Activated CD8-positive, alpha-beta memory T cell treated with anti-CD3 and anti-CD28 coated beads, Interleukin-2, amount 10 ng/mL, durations not matched to agents 7 days and 5 days (primary cell): ENCODE measurements at regions not wholly inside any gene's neighbourhood (a gene's known extent, or its start where the extent isn't known, plus 50 kb on each side); places are given as distances from the start of the nearest gene placed in this dataset.

Experiments used
- ATAC-seq: fragments of 150-1000 bp; cut with Tn5 transposase; one replicate; pipeline ENCODE4 v1.10.0; 2021; ENCODE audit warnings: moderate library complexity
- CTCF ChIA-PET: fragments of 350-600 bp; sonication (Branson Sonifier 250); formaldehyde crosslinking; loops from one replicate; lab custom pipeline; 2021; ENCODE audit warnings: antibody characterized with exemption; lab: Charles Lee
- DNase-seq: peaks from one replicate; pipeline ENCODE4 v3.0.0-alpha.2; 2020
- H3K27ac Mint-ChIP-seq: one replicate; pipeline ENCODE4 v1.8.0; 2021; ENCODE audit warnings: mild to moderate bottlenecking, mixed read lengths
- H3K27me3 Mint-ChIP-seq: one replicate; pipeline ENCODE4 v1.8.0; 2021; ENCODE audit warnings: mixed read lengths
- H3K36me3 Mint-ChIP-seq: one replicate; pipeline ENCODE4 v1.8.0; 2021; ENCODE audit warnings: mild to moderate bottlenecking, mixed read lengths
- H3K4me1 Mint-ChIP-seq: one replicate; pipeline ENCODE4 v1.8.0; 2021; ENCODE audit warnings: mixed read lengths
- H3K4me3 Mint-ChIP-seq: one replicate; pipeline ENCODE4 v1.8.0; 2021; ENCODE audit warnings: mild to moderate bottlenecking, moderate library complexity, mixed read lengths
- H3K9me3 Mint-ChIP-seq: one replicate; pipeline ENCODE4 v1.8.0; 2022; ENCODE audit warnings: low read depth, mixed read lengths

DNA sequence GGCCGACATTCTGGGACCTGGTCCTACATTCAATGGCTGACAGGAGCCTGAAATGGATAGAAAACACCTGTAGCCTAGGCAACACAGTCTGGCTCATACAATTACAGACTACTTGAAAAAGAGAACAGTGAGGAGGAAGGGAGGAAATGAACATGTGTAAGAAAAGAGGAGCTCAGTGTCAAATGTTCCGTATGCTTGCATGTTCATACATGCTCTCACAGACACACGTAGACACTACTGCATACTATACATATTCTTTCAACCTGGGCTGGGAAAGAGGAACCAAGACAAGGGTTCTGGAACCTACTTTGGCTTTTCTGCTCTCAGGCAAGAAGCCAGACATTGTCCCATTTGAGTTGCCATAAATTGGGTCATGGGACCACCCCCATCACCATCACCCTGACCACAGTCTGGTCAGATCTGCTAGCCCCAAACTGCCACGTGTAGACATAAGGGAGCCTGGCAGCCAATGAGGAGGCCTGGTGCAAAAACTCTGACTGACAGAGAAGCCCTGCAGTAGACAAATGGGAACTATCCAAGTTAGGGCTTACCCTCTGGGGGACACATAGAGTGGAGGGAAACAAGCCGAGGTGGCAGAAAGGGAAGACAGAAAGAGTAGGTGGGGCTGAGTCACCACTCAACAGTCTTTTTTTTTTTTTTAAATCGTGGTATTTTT lies 310.0 kb downstream of the SHQ1 start:
- CTCF ChIA-PET, result no interaction called here
- peak; percentile 33 for ATAC-seq
- peaks cover 13% of the 10 kb centered on the region for H3K4me1 Mint-ChIP-seq
- peaks cover 3% of the 10 kb centered on the region for H3K27me3 Mint-ChIP-seq
- no peak for DNase-seq
- no peak overlapping the region for H3K4me3 Mint-ChIP-seq
- H3K36me3 Mint-ChIP-seq, result peaks cover 9% of the 10 kb centered on the region
- H3K9me3 Mint-ChIP-seq, result peaks cover 7% of the 10 kb centered on the region
- H3K27ac Mint-ChIP-seq, result no peak overlapping the region

DNA sequence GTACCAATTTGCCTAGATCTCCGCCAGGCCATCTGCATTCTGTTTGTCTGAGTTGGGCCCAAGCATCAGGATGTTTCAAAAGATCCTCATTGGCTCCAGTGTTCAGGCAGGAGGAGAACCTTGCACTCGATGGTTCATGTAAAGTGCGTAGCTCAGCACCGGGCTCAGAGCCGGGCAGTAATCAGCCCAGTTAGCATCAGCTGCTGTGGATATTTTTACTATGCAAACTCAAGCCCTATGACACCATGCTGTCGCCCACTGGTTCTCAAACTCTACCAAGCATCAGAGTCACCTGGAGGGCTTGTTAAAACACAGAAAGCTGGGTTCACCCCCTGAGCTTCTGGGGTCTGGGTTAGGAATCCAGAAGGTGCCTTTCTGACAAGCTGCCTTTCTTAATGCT lies 310.8 kb downstream of the SHQ1 start:
- DNase-seq (no peak), ATAC-seq (no peak)
- Mint-ChIP-seq H3K27me3 (peaks cover 7% of the 10 kb centered on the region), H3K9me3 (peaks cover 7% of the 10 kb centered on the region), H3K4me3 (no peak overlapping the region), H3K36me3 (peaks cover 9% of the 10 kb centered on the region), H3K27ac (no peak overlapping the region), H3K4me1 (peaks cover 13% of the 10 kb centered on the region)
- CTCF ChIA-PET, result no interaction called here

DNA sequence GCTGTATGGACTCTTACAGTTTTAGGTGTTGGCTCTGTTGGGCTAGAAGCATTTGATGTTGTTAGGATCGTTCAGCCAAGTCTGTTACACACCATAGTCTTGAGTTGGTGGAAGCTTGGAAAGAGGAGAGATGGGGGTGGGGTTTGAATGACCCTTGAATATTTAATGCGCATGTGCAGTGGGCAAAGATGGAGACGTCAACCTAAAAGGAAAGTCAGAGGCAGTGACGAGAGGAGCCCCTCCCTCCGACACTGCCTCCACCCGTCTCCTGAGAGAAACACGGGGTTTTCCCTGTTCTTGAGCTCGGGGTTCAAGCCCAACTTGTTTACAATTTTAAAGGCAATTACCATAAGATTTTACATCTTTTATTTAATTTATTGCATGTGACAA lies 311.4 kb downstream of the SHQ1 start:
- H3K36me3 Mint-ChIP-seq, result peaks cover 9% of the 10 kb centered on the region
- CTCF ChIA-PET, result no interaction called here
- peaks cover 11% of the 10 kb centered on the region for H3K27me3 Mint-ChIP-seq
- peaks cover 7% of the 10 kb centered on the region for H3K9me3 Mint-ChIP-seq
- H3K4me3 Mint-ChIP-seq, result no peak overlapping the region
- no peak for ATAC-seq
- H3K4me1 Mint-ChIP-seq, result peaks cover 13% of the 10 kb centered on the region
- no peak for DNase-seq
- H3K27ac Mint-ChIP-seq, result no peak overlapping the region

DNA sequence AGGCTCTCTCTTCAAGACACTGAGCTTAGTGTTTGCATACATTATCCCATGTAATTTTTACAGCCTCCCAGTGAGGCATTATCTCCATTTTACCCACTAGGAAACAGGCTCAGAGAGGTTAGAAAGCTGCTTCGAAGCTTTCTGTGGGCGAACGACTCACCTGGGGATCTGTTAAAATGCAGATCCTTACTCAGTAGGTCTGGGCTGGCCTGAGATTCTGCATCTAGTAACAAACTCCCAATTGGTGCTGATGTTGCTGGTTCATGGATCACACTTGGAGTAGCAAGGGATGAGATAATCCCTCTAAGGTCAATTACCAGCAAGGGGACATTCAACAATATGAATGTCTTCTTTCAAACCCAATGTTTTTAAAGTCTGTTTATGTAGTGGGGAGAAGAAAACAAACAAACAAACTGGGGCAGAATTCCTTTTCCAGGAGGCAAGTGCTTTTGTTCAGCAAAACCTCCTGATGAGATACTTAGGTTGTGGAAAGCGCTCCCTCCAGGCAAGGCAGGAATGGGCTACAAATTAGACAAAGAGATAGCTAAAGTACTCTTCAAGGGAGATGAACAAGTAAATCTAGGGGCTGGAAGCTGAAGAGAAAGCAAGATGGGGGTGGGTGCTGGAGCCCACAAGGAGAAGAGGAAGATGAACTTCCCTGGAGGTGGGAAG lies 311.9 kb downstream of the SHQ1 start:
- H3K27me3 Mint-ChIP-seq, result peaks cover 11% of the 10 kb centered on the region
- peaks cover 9% of the 10 kb centered on the region for H3K36me3 Mint-ChIP-seq
- CTCF ChIA-PET, result no interaction called here
- peaks cover 7% of the 10 kb centered on the region for H3K9me3 Mint-ChIP-seq
- no peak overlapping the region for H3K4me3 Mint-ChIP-seq
- H3K27ac Mint-ChIP-seq, result no peak overlapping the region
- no peak for ATAC-seq
- no peak for DNase-seq
- peaks cover 13% of the 10 kb centered on the region for H3K4me1 Mint-ChIP-seq

DNA sequence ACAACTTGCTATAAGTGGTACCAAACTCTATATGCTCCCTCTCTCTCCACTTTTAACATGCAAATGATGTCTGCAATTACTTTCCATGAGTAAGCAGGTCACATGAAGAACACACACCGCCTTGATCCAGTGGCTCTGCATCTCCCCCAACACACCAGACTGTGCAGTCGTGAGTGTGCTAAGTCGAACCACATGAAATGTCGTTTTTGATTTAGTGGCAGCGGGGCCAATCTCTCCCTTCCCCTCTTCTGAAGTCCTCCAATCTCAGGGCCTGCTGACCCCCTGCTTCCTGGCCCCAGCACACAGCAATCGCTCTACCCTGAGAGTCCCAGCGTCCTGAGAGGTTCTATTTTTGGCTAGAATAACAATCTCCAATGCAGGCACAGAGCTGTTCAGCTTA lies 312.5 kb downstream of the SHQ1 start:
- peaks cover 11% of the 10 kb centered on the region for H3K36me3 Mint-ChIP-seq
- ATAC-seq (no peak), DNase-seq (no peak)
- peaks cover 13% of the 10 kb centered on the region for H3K4me1 Mint-ChIP-seq
- CTCF ChIA-PET, result no interaction called here
- peaks cover 15% of the 10 kb centered on the region for H3K27me3 Mint-ChIP-seq
- no peak overlapping the region for H3K4me3 Mint-ChIP-seq
- peaks cover 11% of the 10 kb centered on the region for H3K9me3 Mint-ChIP-seq
- no peak overlapping the region for H3K27ac Mint-ChIP-seq

DNA sequence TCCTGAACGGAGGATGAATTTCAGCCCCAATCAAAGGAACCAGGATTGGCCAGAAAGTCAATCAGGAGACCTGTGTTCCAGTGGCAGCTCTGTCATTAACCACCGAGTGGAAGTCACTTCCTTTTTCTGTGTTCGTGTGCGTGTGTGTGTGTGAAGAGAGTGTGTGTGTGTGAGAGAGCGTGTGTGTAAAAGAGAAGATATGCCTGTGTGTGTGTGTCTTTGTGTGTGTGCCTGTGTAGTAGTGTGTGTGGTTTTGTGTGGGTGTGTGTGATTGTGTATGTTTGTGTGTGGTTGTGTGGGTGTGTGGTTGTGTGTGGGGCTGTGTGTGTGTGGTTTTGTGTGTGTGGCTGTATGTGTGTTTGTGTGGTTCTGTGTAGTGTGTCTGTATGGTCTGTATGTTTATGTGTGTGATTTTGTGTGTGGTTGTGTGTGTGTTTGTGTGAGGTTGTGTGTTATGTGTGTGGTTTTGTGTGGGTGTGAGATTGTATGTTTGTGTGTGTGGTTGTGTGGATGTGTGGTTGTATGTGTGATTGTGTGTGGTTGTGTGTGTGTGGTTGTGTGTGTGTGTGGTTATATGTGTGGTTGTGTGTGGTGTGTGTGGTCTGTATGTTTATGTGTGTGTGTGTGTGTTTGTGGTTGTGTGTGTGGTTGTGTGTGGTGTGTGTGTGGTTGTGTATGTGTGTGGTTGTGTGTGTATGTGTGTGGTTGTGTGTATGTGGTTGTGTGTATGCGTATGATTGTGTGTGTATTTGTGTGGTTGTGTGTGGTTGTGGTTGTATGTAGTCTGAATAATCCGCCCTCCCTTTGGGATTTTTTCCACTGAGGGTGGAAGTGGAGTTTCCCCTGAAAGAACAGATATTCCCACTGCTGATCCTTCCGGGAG lies 314.4 kb downstream of the SHQ1 start:
- ATAC-seq (no peak), DNase-seq (no peak)
- Mint-ChIP-seq H3K4me1 (peaks cover 11% of the 10 kb centered on the region), H3K27me3 (peaks cover 15% of the 10 kb centered on the region), H3K4me3 (no peak overlapping the region), H3K36me3 (peaks cover 10% of the 10 kb centered on the region), H3K9me3 (peaks cover 11% of the 10 kb centered on the region), H3K27ac (peak overlapping the region; percentile 21)
- CTCF ChIA-PET, result no interaction called here

DNA sequence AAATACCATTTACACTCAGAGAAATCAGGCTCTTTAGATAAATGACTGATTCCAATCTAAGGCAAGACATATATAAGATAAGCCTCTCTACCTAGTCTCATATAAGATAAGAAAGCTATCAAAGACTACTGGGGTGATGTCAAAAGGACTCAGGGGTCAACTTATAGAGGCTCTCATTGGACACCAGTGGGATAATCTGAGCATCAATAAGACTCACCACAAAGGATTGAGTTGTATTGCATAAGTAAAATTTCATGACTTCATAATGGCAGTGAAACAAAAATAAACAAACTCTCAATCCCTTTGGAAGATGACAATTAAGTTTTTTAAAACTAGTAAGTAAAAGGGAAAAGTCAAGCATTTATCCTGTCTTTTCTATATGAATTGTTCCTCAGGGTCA lies 317.8 kb downstream of the SHQ1 start:
- peaks cover 6% of the 10 kb centered on the region for H3K4me1 Mint-ChIP-seq

DNA sequence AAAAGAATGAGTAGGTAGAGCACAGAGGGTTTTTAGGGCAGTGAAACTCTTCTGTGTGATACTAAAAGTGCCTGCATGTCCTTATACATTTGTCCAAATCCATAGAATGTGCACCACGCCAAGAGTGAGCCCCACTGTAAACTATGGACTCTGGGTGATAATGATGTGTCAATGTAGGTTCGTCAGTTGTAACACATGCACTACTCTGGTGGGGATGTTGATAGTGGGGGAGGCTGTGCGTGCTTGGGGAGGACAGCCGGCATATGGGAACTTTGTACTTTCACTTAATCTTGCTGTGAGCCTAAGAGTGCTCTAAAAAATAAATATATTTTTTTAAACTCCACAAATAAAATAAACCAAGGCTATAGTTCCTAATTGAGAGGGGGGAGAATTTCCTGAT lies 319.2 kb downstream of the SHQ1 start:
- peaks cover 10% of the 10 kb centered on the region for H3K9me3 Mint-ChIP-seq

More for the DNA sequence above, 317.8 kb downstream of the SHQ1 start:
- DNase-seq (no peak), ATAC-seq (no peak)
- peaks cover 10% of the 10 kb centered on the region for H3K36me3 Mint-ChIP-seq
- H3K9me3 Mint-ChIP-seq, result peaks cover 11% of the 10 kb centered on the region
- no peak overlapping the region for H3K4me3 Mint-ChIP-seq
- CTCF ChIA-PET, result no interaction called here
- H3K27me3 Mint-ChIP-seq, result peaks cover 15% of the 10 kb centered on the region
- no peak overlapping the region for H3K27ac Mint-ChIP-seq

DNA sequence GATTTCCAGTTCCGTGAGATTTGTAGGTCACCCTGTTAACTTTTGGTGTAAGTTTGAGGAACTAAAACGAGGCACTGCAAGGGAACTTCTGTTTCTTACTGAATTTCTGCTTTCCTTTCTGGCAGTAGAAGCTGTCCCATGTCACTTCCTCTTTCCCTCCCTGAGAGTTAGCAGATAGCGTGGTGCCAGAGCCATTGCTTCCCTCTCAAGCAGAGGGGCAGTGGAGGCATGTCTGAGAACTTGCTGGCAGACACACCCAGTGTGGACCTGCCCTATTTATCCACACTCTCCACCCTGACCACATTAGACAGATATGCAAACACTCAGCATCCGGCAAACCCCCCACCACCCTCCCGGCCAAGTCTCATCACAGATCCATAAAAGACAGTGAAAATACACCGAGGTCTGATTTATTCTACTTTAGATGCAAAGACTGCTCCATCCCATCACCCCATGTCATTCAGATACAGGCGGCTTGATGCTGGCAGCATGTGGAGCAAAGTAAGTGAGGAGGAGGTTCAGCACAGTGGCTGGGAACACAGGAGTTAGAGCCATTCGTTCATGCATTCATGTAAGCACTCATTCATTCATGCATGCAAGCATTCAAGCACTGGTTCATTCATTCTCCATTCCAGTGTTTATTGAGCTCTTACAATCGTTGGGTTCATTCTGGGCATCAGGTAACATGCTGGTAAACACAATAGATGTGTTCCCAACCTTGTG lies 324.7 kb downstream of the SHQ1 start:
- H3K27me3 Mint-ChIP-seq, result no peaks in the 10 kb centered on the region
- H3K27ac Mint-ChIP-seq, result no peak overlapping the region
- ATAC-seq (no peak), DNase-seq (no peak)
- H3K36me3 Mint-ChIP-seq, result peaks cover under 1% of the 10 kb centered on the region
- peaks cover 3% of the 10 kb centered on the region for H3K9me3 Mint-ChIP-seq
- H3K4me3 Mint-ChIP-seq, result no peak overlapping the region
- CTCF ChIA-PET, result no interaction called here
- peaks cover 35% of the 10 kb centered on the region for H3K4me1 Mint-ChIP-seq

More for the DNA sequence above, 319.2 kb downstream of the SHQ1 start:
- CTCF ChIA-PET, result no interaction called here
- DNase-seq (no peak), ATAC-seq (no peak)
- Mint-ChIP-seq H3K27me3 (peaks cover 15% of the 10 kb centered on the region), H3K4me1 (peaks cover 6% of the 10 kb centered on the region), H3K27ac (no peak overlapping the region), H3K4me3 (no peak overlapping the region), H3K36me3 (peaks cover 10% of the 10 kb centered on the region)

DNA sequence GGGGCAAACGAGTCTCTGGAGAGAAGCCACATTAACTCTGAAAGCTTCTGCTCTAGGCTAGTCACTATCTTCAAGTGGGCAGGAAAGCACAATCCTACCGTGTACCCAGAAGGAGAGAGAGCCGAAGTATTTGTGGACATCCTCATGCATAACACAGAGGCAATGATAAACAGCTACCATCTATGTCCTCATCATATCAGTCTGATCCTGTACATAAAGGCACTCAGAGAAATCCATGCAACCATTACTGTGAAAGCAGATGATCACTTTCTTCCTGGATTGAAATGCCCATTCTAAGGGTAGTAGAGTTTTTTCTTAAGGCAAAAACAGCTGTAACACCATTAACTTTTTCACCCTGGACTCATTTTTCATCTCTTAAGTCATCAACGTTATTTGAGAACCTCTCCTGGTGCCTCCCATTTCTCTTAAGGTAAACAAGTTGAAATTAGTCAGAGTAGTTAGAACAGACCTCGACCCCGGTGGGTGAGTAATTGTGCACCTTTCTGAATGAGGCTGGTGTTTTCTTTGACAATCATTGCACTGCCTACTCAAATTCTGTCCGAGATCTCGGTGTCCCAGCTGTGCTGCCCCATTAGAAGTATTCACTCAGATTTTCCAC lies 327.4 kb downstream of the SHQ1 start:
- DNase-seq, result peak; percentile 66
- H3K9me3 Mint-ChIP-seq, result peaks cover 6% of the 10 kb centered on the region
- peak; percentile 88 for ATAC-seq
- CTCF ChIA-PET, result interaction anchor here (1.1 kb wide), 1 partner anchor 38 kb away, joined by 3 read pairs; no protein-coding TSS in a partner anchor
- peaks cover 35% of the 10 kb centered on the region for H3K4me1 Mint-ChIP-seq
- peaks cover 2% of the 10 kb centered on the region for H3K36me3 Mint-ChIP-seq
- H3K4me3 Mint-ChIP-seq, result no peak overlapping the region
- H3K27ac Mint-ChIP-seq, result peak overlapping the region; percentile 61
- H3K27me3 Mint-ChIP-seq, result no peaks in the 10 kb centered on the region

DNA sequence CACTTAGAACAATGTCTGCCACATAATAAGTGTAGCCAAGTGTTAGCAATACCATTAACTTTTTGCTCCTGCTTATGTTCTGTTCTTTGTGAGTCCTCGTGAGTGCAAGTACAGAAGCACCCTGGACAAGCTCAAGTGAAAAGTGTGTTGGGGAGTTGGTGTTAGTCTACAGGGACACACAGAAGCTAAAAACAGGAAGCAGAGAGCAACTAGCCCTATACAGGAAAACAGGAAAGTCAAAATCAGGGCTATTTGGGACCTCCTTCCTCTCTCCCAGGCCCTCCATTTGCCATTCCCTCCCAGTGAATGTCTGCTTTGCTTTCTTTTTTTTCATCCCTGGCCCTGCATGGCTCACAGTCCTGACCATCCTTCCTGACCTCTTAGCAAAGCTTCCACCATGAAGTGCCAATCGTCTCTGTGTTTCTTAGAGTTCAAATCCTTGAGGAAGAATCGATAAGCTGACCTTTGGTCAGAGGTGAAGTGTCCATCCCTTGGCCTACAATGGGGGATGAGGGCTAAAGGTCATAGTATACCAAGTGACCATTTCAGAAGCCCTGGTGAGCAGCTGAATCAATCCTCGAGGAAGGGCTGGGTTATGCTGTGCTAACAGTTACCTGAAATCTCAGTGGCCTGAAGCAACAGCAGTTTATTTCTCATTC lies 328.2 kb downstream of the SHQ1 start:
- Mint-ChIP-seq H3K9me3 (peaks cover 6% of the 10 kb centered on the region), H3K4me1 (peaks cover 35% of the 10 kb centered on the region), H3K27ac (peak overlapping the region; percentile 61), H3K27me3 (no peaks in the 10 kb centered on the region), H3K4me3 (no peak overlapping the region), H3K36me3 (peaks cover 2% of the 10 kb centered on the region)
- no peak for ATAC-seq
- CTCF ChIA-PET, result interaction anchor here (1.1 kb wide), 1 partner anchor 37 kb away, joined by 3 read pairs; no protein-coding TSS in a partner anchor
- DNase-seq, result no peak

DNA sequence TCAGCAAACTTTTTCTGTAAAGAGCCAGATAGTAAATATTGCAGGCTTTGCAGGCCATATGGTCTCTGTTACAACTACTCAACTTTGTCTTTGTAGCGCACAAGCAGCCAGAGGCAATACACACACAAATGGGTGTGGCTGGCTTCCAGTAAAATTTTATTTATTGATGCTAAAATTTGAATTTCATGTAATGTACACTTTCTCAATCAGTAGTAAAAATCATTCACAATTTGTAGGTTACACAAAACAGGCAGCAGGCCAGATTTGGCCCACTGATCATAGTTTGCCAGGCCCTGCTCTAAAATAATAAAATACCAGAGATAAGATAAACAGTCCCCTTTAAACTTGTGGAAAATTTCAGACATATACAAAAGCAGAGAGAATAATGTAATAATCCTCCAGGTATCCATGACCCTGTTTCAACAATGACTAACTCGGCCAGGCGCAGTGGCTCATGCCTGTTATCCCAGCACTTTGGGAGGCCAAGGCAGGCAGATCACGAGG lies 330.3 kb downstream of the SHQ1 start:
- peaks cover 2% of the 10 kb centered on the region for H3K36me3 Mint-ChIP-seq
- H3K4me1 Mint-ChIP-seq, result peaks cover 30% of the 10 kb centered on the region
- H3K9me3 Mint-ChIP-seq, result peaks cover 6% of the 10 kb centered on the region
- H3K27ac Mint-ChIP-seq, result no peak overlapping the region
- ATAC-seq, result no peak
- no peak overlapping the region for H3K4me3 Mint-ChIP-seq
- DNase-seq, result no peak
- H3K27me3 Mint-ChIP-seq, result no peaks in the 10 kb centered on the region
- CTCF ChIA-PET, result no interaction called here
